ENCODE measurements at regions not wholly inside any gene's neighbourhood (a gene's known extent, or its start where the extent isn't known, plus 50 kb on each side); places are given as distances from the start of the nearest gene placed in this dataset.

DNA sequence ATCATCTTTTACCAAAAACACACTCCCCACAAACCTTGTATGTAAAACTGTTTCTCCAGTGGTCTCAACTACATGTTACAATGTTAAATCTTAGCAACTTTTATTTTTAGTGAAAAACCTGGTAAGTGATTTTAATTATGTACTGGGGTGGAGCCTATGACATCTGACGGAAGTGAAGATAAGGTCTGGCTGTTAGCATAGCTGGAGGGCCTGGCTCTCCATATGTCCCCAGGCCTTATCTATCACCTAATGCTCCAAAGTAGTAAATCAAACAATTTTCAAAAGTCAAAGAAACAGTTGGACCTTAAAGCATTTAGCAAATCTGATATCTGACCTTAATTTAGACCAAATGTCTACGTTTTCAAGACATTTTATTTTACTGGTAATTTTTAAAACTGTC lies 173.6 kb upstream of the SMAD3 start:
- WGBS, 2 donors, result 15 to 24% methylated on average over 2 of the region's 2 CpGs
- Histone ChIP-seq H3K4me3 (ENCODE audit: low read length in 2 of 2) (no peak overlapping the region), H3K4me1 (ENCODE audit: control insufficient read depth in 1 of 2, insufficient read depth in 2 of 2, low read length in 2 of 2) (no peaks in the 10 kb centered on the region), H3K27ac (ENCODE audit: low read depth in 1 of 2, low read length in 2 of 2) (no peak overlapping the region), H3K36me3 (ENCODE audit: control insufficient read depth in 1 of 2, insufficient read depth in 2 of 2, low read length in 1 of 2) (no peaks in the 10 kb centered on the region), H3K9me3 (ENCODE audit: control insufficient read depth, low read length) (no peaks in the 10 kb centered on the region), H3K27me3 (ENCODE audit: control insufficient read depth in 1 of 2, insufficient read depth in 2 of 2, low read length in 1 of 2) (no peaks in the 10 kb centered on the region)
- ATAC-seq (ENCODE audit: low FRiP score), result no peak
- no peak for DNase-seq
- intact Hi-C loops (cut with DNase I), result no loop called here

- H3K27ac ChIP-seq (ENCODE audit: low read depth in 1 of 2, low read length in 2 of 2), result no peak overlapping the region
Observed at GRCh38 chr15:66893294-66893693, 172.1 kb upstream of the SMAD3 start.

GRCh38 chr15:66894363-66894762 lies 171.0 kb upstream of the SMAD3 start:
- DNase-seq, result no peak

More at GRCh38 chr15:66893294-66893693, 172.1 kb upstream of the SMAD3 start:
- 88 to 93% methylated on average over 4 of the region's 4 CpGs for WGBS, 2 donors
- ATAC-seq (ENCODE audit: low FRiP score) (no peak), DNase-seq (no peak)
- intact Hi-C loops (cut with DNase I), result no loop called here
- no peaks in the 10 kb centered on the region for H3K9me3 ChIP-seq (ENCODE audit: control insufficient read depth, low read length)
- H3K4me3 ChIP-seq (ENCODE audit: low read length in 2 of 2), result no peak overlapping the region
- no peaks in the 10 kb centered on the region for H3K27me3 ChIP-seq (ENCODE audit: control insufficient read depth in 1 of 2, insufficient read depth in 2 of 2, low read length in 1 of 2)
- H3K4me1 ChIP-seq (ENCODE audit: control insufficient read depth in 1 of 2, insufficient read depth in 2 of 2, low read length in 2 of 2), result no peaks in the 10 kb centered on the region
- no peaks in the 10 kb centered on the region for H3K36me3 ChIP-seq (ENCODE audit: control insufficient read depth in 1 of 2, insufficient read depth in 2 of 2, low read length in 1 of 2)

GRCh38 chr15:66894986-66895780 lies 170.2 kb upstream of the SMAD3 start:
- Histone ChIP-seq H3K4me3 (ENCODE audit: low read length in 2 of 2) (no peak overlapping the region), H3K9me3 (ENCODE audit: control insufficient read depth, low read length) (no peaks in the 10 kb centered on the region), H3K27me3 (ENCODE audit: control insufficient read depth in 1 of 2, insufficient read depth in 2 of 2, low read length in 1 of 2) (no peaks in the 10 kb centered on the region), H3K36me3 (ENCODE audit: control insufficient read depth in 1 of 2, insufficient read depth in 2 of 2, low read length in 1 of 2) (no peaks in the 10 kb centered on the region), H3K27ac (ENCODE audit: low read depth in 1 of 2, low read length in 2 of 2) (no peak overlapping the region), H3K4me1 (ENCODE audit: control insufficient read depth in 1 of 2, insufficient read depth in 2 of 2, low read length in 2 of 2) (no peaks in the 10 kb centered on the region)
- ATAC-seq (ENCODE audit: low FRiP score), result no peak
- 74 to 91% methylated on average over 4 of the region's 4 CpGs for WGBS, 2 donors
- no peak for DNase-seq
- intact Hi-C loops (cut with DNase I), result no loop called here

More at GRCh38 chr15:66894363-66894762, 171.0 kb upstream of the SMAD3 start:
- Histone ChIP-seq H3K4me3 (ENCODE audit: low read length in 2 of 2) (no peak overlapping the region), H3K27me3 (ENCODE audit: control insufficient read depth in 1 of 2, insufficient read depth in 2 of 2, low read length in 1 of 2) (no peaks in the 10 kb centered on the region), H3K36me3 (ENCODE audit: control insufficient read depth in 1 of 2, insufficient read depth in 2 of 2, low read length in 1 of 2) (no peaks in the 10 kb centered on the region), H3K27ac (ENCODE audit: low read depth in 1 of 2, low read length in 2 of 2) (no peak overlapping the region), H3K4me1 (ENCODE audit: control insufficient read depth in 1 of 2, insufficient read depth in 2 of 2, low read length in 2 of 2) (no peaks in the 10 kb centered on the region), H3K9me3 (ENCODE audit: control insufficient read depth, low read length) (no peaks in the 10 kb centered on the region)
- no peak for ATAC-seq (ENCODE audit: low FRiP score)
- WGBS, 2 donors, result 89 to 98% methylated on average over 5 of the region's 5 CpGs
- intact Hi-C loops (cut with DNase I), result no loop called here

DNA sequence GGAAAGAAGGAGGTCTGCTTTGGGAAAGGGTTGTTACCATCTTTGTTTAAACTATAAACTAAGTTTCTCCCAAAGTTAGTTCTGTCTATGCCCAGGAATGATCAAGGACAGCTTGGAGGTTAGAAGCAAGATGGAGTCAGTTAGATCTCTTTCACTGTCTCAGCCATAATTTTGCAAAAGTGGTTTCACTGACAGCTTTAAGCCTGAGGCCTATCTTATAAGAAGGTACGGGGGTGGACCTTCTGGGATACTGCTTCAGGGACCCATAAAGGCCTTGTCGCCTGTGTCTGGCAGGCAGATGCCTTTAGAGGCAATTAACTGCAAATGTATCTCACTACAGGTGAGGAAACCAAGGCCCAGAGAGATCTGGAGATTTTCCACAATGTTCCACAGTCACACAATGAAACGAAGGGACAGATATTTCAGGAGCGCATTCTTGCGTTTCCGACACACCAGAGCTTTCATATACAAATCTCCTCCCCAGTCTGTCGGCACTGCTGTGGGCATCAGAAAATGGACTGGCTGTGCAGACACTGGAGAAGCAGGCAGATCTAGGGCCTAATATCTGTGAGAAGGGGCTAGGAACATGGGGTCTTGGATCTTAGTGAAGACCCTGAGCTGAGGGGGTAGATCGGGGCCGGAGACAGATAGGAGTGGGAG lies 169.5 kb upstream of the SMAD3 start:
- ATAC-seq (ENCODE audit: low FRiP score) (no peak), DNase-seq (no peak)
- 91 to 95% methylated on average over 9 of the region's 9 CpGs for WGBS, 2 donors
- H3K27ac ChIP-seq (ENCODE audit: low read depth in 1 of 2, low read length in 2 of 2), result no peak overlapping the region
- no peaks in the 10 kb centered on the region for H3K4me1 ChIP-seq (ENCODE audit: control insufficient read depth in 1 of 2, insufficient read depth in 2 of 2, low read length in 2 of 2)
- H3K36me3 ChIP-seq (ENCODE audit: control insufficient read depth in 1 of 2, insufficient read depth in 2 of 2, low read length in 1 of 2), result no peaks in the 10 kb centered on the region
- no peaks in the 10 kb centered on the region for H3K27me3 ChIP-seq (ENCODE audit: control insufficient read depth in 1 of 2, insufficient read depth in 2 of 2, low read length in 1 of 2)
- H3K4me3 ChIP-seq (ENCODE audit: low read length in 2 of 2), result no peak overlapping the region
- H3K9me3 ChIP-seq (ENCODE audit: control insufficient read depth, low read length), result no peaks in the 10 kb centered on the region
- intact Hi-C loops (cut with DNase I), result no loop called here

DNA sequence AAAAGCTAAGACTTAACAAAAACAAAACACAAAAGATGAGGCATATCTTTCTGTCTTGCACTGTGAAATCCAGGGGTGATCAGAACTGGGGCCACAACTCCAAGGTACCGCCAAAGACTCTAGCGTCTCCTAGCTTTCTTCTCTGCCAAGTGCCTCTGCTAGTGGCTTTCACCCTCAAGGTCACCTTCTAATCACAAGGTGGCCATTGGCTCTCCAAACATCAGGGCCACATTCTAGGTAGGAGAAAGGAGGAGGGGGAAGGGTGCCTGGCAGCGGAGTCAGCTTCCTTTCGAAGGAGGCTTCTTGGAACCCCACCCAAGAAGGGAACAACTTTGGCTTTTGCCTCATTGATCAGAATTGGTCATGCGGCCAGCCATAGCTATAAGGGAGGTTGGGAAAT lies 168.8 kb upstream of the SMAD3 start:
- no peak for DNase-seq
- intact Hi-C loops (cut with DNase I), result no loop called here
- 96 to 98% methylated on average over 5 of the region's 5 CpGs for whole genome bisulfite sequencing, 2 donors

GRCh38 chr15:66897416-66897815 lies 168.0 kb upstream of the SMAD3 start:
- Histone ChIP-seq H3K27ac (ENCODE audit: low read depth in 1 of 2, low read length in 2 of 2) (no peak overlapping the region), H3K27me3 (ENCODE audit: control insufficient read depth in 1 of 2, insufficient read depth in 2 of 2, low read length in 1 of 2) (no peaks in the 10 kb centered on the region), H3K4me1 (ENCODE audit: control insufficient read depth in 1 of 2, insufficient read depth in 2 of 2, low read length in 2 of 2) (no peaks in the 10 kb centered on the region), H3K4me3 (ENCODE audit: low read length in 2 of 2) (no peak overlapping the region), H3K9me3 (ENCODE audit: control insufficient read depth, low read length) (no peaks in the 10 kb centered on the region), H3K36me3 (ENCODE audit: control insufficient read depth in 1 of 2, insufficient read depth in 2 of 2, low read length in 1 of 2) (no peaks in the 10 kb centered on the region)
- intact Hi-C loops (cut with DNase I), result no loop called here
- peak in 1 of 2 donors; percentile 30 for DNase-seq
- WGBS, 2 donors, result 67 to 69% methylated on average over 4 of the region's 4 CpGs
- ATAC-seq (ENCODE audit: low FRiP score), result no peak

More for the DNA sequence above, 168.8 kb upstream of the SMAD3 start:
- Histone ChIP-seq H3K27ac (ENCODE audit: low read depth in 1 of 2, low read length in 2 of 2) (no peak overlapping the region), H3K4me1 (ENCODE audit: control insufficient read depth in 1 of 2, insufficient read depth in 2 of 2, low read length in 2 of 2) (no peaks in the 10 kb centered on the region), H3K4me3 (ENCODE audit: low read length in 2 of 2) (no peak overlapping the region), H3K27me3 (ENCODE audit: control insufficient read depth in 1 of 2, insufficient read depth in 2 of 2, low read length in 1 of 2) (no peaks in the 10 kb centered on the region), H3K36me3 (ENCODE audit: control insufficient read depth in 1 of 2, insufficient read depth in 2 of 2, low read length in 1 of 2) (no peaks in the 10 kb centered on the region), H3K9me3 (ENCODE audit: control insufficient read depth, low read length) (no peaks in the 10 kb centered on the region)
- no peak for ATAC-seq (ENCODE audit: low FRiP score)

DNA sequence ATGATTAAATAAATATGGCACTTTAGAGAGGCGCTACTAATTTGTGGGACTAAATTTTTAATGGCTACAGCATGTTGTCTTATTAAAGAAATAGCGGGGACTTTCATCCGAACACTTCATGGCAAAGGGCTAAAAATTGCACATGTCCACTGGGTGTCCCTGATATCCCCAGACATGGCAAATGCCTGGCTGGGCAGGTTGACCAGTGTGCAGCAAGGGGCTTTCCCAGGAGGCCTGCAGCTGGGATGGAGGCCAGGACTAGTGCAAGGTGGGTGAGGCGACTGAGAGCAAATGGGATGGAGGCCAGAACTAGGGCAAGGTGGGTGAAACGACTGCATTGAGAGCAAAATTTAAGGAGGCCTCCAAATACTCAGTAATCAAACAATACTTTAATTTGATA lies 167.4 kb upstream of the SMAD3 start:
- no peaks in the 10 kb centered on the region for H3K9me3 ChIP-seq (ENCODE audit: control insufficient read depth, low read length)
- intact Hi-C loops (cut with DNase I), result no loop called here
- ATAC-seq (ENCODE audit: low FRiP score) (no peak), DNase-seq (no peak)
- no peak overlapping the region for H3K27ac ChIP-seq (ENCODE audit: low read depth in 1 of 2, low read length in 2 of 2)
- no peaks in the 10 kb centered on the region for H3K4me1 ChIP-seq (ENCODE audit: control insufficient read depth in 1 of 2, insufficient read depth in 2 of 2, low read length in 2 of 2)
- WGBS, 2 donors, result 63 to 70% methylated on average over 5 of the region's 5 CpGs
- H3K36me3 ChIP-seq (ENCODE audit: control insufficient read depth in 1 of 2, insufficient read depth in 2 of 2, low read length in 1 of 2), result no peaks in the 10 kb centered on the region
- H3K27me3 ChIP-seq (ENCODE audit: control insufficient read depth in 1 of 2, insufficient read depth in 2 of 2, low read length in 1 of 2), result no peaks in the 10 kb centered on the region
- H3K4me3 ChIP-seq (ENCODE audit: low read length in 2 of 2), result no peak overlapping the region

Measured in aorta (tissue), 5 donors.